GM18508 (cell line): ENCODE measurements at regions not wholly inside any gene's neighbourhood (a gene's known extent, or its start where the extent isn't known, plus 50 kb on each side); places are given as distances from the start of the nearest gene placed in this dataset.
"Not testable (repeated sequence)": the region's sequence is repeated elsewhere in the genome, so short reads cannot be mapped to it uniquely, and the experiment has no call there.

Experiments used
- ATAC-seq: cut with Tn5 transposase; IDR thresholded peaks from one replicate; pipeline ENCODE4 v1.9.1; 2021; ENCODE audit warnings: moderate number of reproducible peaks; ENCODE audit not compliant: insufficient read depth, unreplicated experiment

- no peak for ATAC-seq
Measured at GRCh38 chr4:132797856-132798255, 351.2 kb upstream of the PCDH10 start.

GRCh38 chr4:132809298-132810032 lies 339.6 kb upstream of the PCDH10 start:
- no peak for ATAC-seq

GRCh38 chr4:132813061-132813460 lies 336.0 kb upstream of the PCDH10 start:
- ATAC-seq = not testable (repeated sequence)

GRCh38 chr4:132818091-132818490 lies 331.0 kb upstream of the PCDH10 start:
- no peak for ATAC-seq

- ATAC-seq = no peak
Measured at GRCh38 chr4:132823419-132823818, 325.7 kb upstream of the PCDH10 start.

GRCh38 chr4:132824761-132825160 lies 324.3 kb upstream of the PCDH10 start:
- no peak for ATAC-seq

GRCh38 chr4:132827522-132827921 lies 321.6 kb upstream of the PCDH10 start:
- peak; percentile 72 for ATAC-seq

- ATAC-seq = no peak
Measured at GRCh38 chr4:132838244-132838643, 310.9 kb upstream of the PCDH10 start.

GRCh38 chr4:132839070-132839469 lies 310.0 kb upstream of the PCDH10 start:
- ATAC-seq = no peak

- no peak for ATAC-seq
Measured at GRCh38 chr4:132859929-132860328, 289.2 kb upstream of the PCDH10 start.

GRCh38 chr4:132860976-132861375 lies 288.1 kb upstream of the PCDH10 start:
- no peak for ATAC-seq

GRCh38 chr4:132863619-132864018 lies 285.5 kb upstream of the PCDH10 start:
- no peak for ATAC-seq

- no peak for ATAC-seq
Measured at GRCh38 chr4:132865458-132865857, 283.6 kb upstream of the PCDH10 start.

- ATAC-seq = no peak
Measured at GRCh38 chr4:132865922-132866321, 283.2 kb upstream of the PCDH10 start.

GRCh38 chr4:132866616-132867015 lies 282.5 kb upstream of the PCDH10 start:
- no peak for ATAC-seq

- no peak for ATAC-seq
Measured at GRCh38 chr4:132893787-132894186, 255.3 kb upstream of the PCDH10 start.

GRCh38 chr4:132901224-132901623 lies 247.9 kb upstream of the PCDH10 start:
- ATAC-seq = no peak

- ATAC-seq = no peak
Measured at GRCh38 chr4:132910229-132910748, 238.8 kb upstream of the PCDH10 start.

GRCh38 chr4:132918096-132918495 lies 231.0 kb upstream of the PCDH10 start:
- ATAC-seq = no peak

GRCh38 chr4:132923516-132923915 lies 225.6 kb upstream of the PCDH10 start:
- ATAC-seq = no peak

- no peak for ATAC-seq
Measured at GRCh38 chr4:132934911-132935310, 214.2 kb upstream of the PCDH10 start.

GRCh38 chr4:132955146-132955545 lies 193.9 kb upstream of the PCDH10 start:
- ATAC-seq = no peak
